Activated T-cell treated with anti-CD3 and anti-CD28 coated beads for 48 hours (primary cell): ENCODE measurements at regions not wholly inside any gene's neighbourhood (a gene's known extent, or its start where the extent isn't known, plus 50 kb on each side); places are given as distances from the start of the nearest gene placed in this dataset.

Experiments
- DNase-seq: peaks from one replicate; pipeline ENCODE4 v3.0.0-alpha.2; 2020; ENCODE audit warnings: low read depth

GRCh38 chr10:36224431-36224985 lies 582.4 kb upstream of the FZD8 start:
- no peak for DNase-seq

DNA sequence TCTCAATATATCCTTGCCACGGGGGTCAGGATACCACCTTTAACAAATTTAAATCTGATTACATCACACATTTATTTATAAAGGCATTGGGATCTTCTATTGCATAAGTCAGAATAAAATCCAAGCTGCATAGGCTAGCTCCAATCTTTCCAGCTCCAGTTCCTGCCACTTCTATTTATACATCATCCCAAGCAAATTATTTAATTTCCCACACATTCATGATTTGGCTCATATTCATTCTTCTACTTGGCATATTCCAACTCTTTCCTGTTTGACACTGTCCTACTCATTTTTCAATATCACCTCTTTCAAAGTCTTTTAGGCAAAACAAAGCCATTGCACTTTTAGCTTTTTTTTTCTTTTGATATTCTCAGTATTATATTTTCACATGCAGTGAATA lies 579.0 kb upstream of the FZD8 start:
- DNase-seq: no peak

GRCh38 chr10:36220151-36220550 lies 578.1 kb upstream of the FZD8 start:
- DNase-seq: no peak

DNA sequence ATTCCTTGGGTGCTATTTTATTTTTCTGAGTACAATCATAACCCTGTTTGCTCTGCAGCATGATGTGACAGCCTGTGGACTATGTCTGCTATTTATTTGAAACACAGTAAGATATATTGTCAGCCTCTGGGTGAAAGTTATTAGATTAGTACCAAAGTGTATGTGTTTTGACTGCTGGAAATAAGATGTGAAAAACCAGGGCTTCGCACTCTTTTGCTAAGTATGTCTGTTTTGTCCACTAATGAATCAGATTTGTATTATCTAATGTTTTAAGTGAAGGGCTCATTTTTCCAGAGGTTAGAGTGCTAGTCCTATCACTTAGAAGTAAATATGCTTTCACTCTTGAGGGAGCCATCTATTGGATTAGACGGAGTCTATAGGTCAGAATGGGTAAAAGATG lies 569.8 kb upstream of the FZD8 start:
- no peak for DNase-seq

GRCh38 chr10:36209480-36209879 lies 567.4 kb upstream of the FZD8 start:
- DNase-seq: no peak

GRCh38 chr10:36202881-36203280 lies 560.8 kb upstream of the FZD8 start:
- DNase-seq: no peak

GRCh38 chr10:36200577-36200976 lies 558.5 kb upstream of the FZD8 start:
- no peak for DNase-seq

DNA sequence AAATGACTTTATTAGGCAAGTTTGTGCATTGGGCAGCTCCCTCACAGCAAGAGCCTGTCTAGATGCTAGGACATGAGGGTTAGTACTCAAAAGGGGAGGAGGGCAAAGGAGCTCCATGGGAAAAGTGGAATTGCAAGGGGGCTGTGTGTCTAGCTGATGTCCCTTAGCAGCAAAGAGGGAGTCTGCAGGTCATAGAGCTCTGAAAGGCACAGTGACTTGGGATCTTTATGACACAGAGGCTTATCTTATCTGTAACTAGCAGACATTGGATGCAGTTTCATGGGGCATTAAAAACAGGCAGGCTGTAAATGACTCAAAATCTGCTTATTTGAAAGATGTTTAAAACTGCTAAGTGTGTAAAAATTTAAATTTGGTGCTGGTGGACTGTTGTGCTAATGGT lies 556.2 kb upstream of the FZD8 start:
- DNase-seq: no peak

- DNase-seq: no peak
Measured at GRCh38 chr10:36195364-36195763, 553.3 kb upstream of the FZD8 start.

DNA sequence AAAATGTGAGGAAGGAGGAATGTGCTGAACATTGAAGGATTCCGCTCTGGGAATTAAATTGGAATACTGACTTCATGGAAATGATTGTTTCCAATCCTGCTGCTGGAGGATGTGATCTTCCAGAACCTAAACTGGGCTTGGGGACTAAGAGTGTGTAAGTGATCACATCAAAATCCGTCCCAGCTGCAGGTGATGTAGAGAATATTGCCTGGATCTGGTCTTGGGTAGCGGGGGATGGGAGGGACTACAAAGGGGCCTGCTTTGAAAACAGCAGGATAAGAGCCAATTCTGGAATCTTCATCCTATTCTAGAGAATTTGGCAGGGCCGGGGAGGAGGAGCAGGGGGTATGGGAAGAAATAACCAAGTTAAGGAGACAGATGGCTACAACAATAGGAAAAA lies 552.2 kb upstream of the FZD8 start:
- no peak for DNase-seq

DNA sequence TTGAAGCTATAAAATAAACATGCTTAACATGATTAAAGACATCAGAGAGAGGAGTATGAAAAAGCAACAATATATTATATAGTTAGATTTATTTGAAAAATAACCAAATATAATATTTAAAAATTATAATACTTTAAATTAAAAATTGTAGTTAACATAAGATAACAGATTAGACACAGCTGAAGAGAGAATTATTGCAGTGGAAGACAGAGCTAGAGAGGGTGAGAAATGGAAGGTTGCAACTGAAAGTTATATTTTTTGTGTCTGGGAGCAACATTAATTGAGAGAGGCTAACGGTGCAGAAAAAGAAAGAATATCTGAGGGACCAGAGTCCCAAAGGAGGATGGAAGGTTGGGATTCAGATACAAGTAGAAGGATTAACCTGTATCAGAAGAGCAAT lies 548.9 kb upstream of the FZD8 start:
- no peak for DNase-seq

GRCh38 chr10:36188461-36188860 lies 546.4 kb upstream of the FZD8 start:
- DNase-seq: no peak

DNA sequence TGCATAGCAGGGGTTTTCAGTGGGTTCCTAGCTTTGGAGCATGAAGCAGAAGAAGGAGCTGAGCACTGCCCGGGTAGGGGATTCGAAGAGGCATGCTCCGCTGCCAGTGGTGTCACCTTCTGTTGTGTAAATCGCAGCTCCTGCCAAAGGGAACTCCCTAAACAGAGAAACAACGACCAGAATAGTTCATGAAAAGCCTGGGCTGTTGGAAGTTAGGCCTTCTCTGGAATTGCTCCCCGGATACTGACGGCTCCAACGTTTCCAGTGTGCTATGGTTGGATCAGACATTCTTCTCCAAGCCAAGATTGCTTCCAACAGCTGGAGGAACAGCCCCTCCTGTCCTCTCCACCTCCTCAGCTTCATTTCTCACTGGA lies 546.0 kb upstream of the FZD8 start:
- DNase-seq: no peak

- DNase-seq: no peak
Measured at GRCh38 chr10:36187380-36188079, 545.4 kb upstream of the FZD8 start.

DNA sequence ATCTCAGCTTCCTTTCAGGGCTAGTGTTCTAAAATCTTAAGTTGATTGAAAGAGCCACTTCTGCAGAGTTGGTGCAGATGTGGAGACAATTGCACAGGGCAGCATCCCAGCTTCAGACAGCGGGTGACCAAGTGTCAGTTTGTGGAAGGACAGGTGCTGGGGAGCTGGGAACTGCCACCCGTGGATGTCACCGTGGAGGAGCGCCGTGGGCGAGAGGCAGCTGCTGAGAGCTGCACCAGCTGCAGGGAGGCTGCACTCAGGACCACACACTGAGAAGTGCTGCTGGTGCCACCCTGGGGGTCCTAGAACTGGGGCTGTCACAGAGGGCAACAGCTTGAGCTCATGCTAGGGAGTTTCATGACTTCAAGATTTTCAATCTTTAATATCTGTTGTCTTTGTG lies 543.0 kb upstream of the FZD8 start:
- no peak for DNase-seq

DNA sequence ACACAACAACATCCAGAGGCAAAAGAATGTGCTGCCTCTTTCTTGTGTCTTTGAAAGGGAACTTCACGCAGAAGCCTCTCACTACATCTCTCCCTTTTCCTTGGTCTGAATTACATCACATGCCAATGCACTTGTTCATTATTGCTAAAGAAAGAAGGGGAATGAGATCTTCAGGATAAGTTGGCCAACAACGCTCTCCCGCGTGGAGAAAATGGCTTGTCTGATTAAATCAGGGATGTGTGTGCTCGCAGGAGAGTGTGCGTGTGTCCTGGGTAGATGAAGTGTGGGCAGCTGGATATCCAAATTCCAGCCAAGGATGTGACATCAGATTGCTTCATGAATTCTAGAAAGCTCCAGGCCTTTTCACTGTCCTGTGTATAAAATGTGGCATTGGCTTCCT lies 541.6 kb upstream of the FZD8 start:
- DNase-seq: no peak

DNA sequence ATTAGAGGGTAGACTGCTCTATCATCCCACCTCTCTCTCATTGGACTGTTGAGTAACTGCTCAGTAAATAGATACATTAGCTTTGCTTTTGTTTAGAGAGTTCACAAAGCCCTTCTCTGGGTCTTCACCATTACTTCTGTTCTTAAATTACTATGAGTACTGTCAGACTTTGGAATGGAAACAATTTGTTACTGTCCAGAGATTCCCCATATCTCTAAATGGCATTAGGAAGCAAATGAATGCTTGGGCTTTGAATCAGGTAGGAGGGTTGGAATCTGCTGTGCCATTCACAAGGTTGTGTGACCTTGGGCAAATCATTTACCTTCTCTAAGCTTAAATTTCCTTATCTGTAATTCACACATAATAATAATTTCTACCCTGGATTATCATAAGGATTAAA lies 541.0 kb upstream of the FZD8 start:
- DNase-seq: no peak

GRCh38 chr10:36182606-36183005 lies 540.5 kb upstream of the FZD8 start:
- no peak for DNase-seq

- no peak for DNase-seq
Measured at GRCh38 chr10:36182179-36182566, 540.1 kb upstream of the FZD8 start.

- DNase-seq: no peak
Measured at GRCh38 chr10:36181426-36182178, 539.5 kb upstream of the FZD8 start.

GRCh38 chr10:36178616-36179015 lies 536.5 kb upstream of the FZD8 start:
- no peak for DNase-seq

DNA sequence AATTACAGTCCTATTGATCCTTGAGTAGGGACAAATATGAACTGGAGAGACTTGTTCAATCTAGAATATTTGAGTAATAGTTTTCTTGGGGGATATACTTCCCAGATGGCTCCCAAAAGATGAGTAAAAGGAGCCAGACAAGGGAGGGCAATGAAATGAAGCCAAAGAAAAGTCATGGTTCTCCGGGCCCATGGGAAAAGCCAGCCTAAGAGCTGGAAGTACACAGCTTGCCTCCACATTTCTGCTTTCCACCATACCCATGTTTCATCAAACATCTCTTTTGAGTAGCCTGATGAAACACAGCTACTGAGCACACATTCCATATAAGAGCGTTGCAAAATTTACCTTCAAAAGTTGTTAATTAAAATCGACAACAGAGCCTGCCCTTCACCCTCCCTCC lies 535.0 kb upstream of the FZD8 start:
- no peak for DNase-seq

DNA sequence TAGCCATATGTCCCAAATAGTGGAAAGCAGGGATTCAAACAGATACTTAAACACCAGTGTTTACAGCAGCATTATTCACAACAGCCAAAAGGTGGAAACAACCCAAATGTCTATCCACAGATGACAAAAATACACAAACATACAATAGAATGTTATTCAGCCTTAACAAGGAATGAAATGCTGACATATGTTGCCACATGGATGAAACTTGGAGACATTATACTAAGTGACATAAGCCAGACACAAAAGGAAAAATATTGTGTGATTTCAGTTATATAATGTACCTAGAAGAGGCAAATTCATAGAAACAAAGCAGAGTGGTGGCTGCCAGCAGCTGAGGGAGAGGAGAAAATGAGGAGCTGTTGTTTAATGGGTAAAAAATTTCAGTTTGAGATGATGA lies 533.9 kb upstream of the FZD8 start:
- DNase-seq: no peak

DNA sequence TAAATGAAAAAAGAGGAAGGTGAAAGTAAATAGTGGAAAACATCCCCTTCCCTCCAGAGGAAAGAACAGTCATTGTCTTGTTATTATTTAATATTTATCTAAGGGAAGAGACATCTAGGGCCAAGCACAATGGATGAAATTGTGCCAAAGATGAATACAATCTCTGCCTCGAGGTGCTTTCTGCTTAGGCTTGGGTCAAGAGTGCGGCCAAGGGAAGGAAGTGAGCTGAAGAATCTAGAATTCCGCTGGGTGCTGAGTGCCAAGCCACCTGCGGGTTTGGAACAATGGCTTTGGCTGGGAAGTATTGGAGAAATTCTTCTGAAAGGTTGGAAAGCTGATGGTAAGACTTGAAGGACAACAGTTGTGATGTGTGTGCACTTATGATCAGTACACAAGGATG lies 531.3 kb upstream of the FZD8 start:
- no peak for DNase-seq
